GM18508 (cell line): ENCODE measurements at regions not wholly inside any gene's neighbourhood (a gene's known extent, or its start where the extent isn't known, plus 50 kb on each side); places are given as distances from the start of the nearest gene placed in this dataset.

Experiments used
- ATAC-seq: cut with Tn5 transposase; IDR thresholded peaks from one replicate; pipeline ENCODE4 v1.9.1; 2021; ENCODE audit warnings: moderate number of reproducible peaks; ENCODE audit not compliant: insufficient read depth, unreplicated experiment

- no peak for ATAC-seq
Measured at GRCh38 chr10:10460451-10460850, 557.2 kb upstream of the CELF2 start.

DNA sequence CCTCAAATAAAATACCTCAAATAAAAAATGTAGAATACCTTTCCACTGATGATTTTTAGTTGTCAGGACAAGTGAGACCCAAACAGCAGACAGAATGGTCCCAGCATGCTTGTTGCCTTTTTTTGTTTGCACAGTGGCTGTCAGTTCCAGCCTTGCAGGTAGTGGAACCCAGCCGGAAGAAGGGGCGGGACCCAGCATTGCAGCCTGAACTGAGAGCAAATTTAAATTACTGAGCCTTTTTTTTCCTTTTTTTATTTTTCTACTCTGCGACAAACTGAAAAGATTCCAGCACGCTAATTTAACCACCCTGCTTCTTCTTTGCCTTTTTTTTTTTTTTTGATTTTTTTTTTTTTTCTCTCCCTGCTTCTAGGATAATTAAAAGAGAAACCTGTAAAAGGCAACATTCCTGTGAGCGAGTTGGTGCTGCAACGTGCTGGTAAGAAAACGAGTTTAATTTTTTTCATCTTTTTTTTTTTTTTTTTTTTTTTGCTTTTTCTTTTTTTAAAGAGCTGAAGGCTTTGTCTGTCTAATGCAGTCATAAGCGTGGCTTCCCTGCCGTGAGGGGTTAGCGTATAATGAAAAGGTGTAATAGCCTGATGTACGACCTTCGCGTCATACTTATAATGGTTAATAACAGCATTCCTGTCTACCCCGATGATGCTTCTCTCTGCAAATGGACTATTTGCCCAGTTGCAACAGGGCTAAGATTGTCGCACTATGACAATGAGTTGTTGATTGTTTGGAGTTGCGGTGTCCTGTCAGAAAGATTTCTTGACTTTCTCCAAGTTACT lies 555.3 kb upstream of the CELF2 start:
- ATAC-seq = no peak

- no peak for ATAC-seq
Measured at GRCh38 chr10:10471758-10472157, 545.9 kb upstream of the CELF2 start.

GRCh38 chr10:10475812-10476211 lies 541.9 kb upstream of the CELF2 start:
- ATAC-seq = no peak

GRCh38 chr10:10477844-10478243 lies 539.8 kb upstream of the CELF2 start:
- no peak for ATAC-seq

- ATAC-seq = no peak
Measured at GRCh38 chr10:10479465-10479864, 538.2 kb upstream of the CELF2 start.

DNA sequence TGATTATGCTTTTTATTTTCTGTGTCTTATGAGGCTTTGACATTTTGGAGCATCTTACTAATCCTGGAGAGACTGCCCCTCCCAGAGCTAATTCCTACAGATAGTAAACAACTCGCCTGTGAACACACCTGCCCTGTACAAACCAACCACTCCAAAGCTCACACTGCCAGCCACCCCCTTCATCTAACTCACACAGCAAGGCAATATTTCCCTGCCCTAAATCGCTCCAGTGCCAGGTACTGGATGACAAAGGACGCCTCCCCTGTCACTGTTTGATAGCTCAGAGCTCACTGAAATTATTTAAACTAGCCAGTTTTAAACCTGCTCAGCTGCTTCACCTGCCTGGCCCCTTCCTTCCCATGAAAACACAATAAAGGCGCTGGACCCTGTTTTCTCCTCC lies 535.1 kb upstream of the CELF2 start:
- ATAC-seq = no peak

- ATAC-seq = no peak
Measured at GRCh38 chr10:10489076-10489475, 528.6 kb upstream of the CELF2 start.

DNA sequence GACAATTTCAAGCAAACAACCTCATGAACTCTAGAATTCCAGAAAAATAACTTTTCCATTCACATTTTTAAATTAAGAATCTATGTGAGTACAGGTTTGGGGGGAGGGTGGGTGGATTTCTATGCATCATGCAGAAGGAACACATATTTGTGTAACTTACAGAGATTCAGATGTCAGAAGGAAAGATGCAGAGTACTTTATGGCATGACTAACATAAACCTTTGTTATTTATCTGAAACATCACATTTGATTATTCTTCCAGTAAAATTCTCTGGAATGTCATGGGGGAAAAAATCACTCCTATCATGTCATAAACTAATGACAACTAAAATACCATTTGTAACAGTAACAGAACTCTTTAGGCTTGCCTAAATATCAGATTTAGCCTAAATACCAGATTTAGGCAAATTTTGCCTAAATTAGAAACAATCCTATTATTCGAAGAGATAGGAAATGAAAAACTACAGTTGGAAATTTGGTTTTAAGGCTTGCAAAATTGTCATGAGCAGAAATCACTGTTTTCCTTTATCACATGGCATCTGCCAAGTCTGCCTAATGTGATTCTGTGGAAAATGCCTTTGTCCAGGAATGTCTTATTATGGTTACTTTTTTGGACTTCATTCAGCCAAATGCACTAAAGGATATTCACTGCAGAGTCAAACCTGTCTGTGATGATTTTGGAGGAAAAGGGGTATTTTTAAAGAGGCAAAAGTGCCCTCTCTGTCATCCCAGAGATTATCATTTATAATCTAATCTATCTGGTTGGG lies 527.7 kb upstream of the CELF2 start:
- no peak for ATAC-seq

- ATAC-seq = no peak
Measured at GRCh38 chr10:10490581-10490980, 527.1 kb upstream of the CELF2 start.

GRCh38 chr10:10492420-10492819 lies 525.3 kb upstream of the CELF2 start:
- no peak for ATAC-seq

DNA sequence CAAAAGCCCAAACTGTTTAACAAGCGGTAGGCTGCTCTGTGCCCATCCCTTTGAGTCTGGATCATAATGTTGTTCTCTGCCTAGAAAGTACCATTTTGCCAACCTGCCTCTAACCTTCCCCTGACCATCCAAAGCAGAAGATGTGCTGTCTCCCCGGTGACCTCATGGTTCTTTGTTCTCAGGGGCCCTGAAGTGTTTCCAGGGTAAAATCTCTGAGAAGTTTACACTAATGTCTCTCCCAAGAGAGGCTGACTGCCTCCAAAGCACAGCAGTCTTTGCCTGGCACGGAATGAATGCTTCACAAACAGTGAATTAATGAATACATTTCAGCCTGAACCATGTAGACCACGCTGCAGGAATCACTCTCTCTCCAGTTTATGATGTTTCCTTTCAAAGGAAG lies 523.8 kb upstream of the CELF2 start:
- no peak for ATAC-seq

GRCh38 chr10:10497245-10497644 lies 520.4 kb upstream of the CELF2 start:
- ATAC-seq = no peak

- ATAC-seq = no peak
Measured at GRCh38 chr10:10498781-10499180, 518.9 kb upstream of the CELF2 start.

GRCh38 chr10:10499839-10500238 lies 517.8 kb upstream of the CELF2 start:
- ATAC-seq = no peak

DNA sequence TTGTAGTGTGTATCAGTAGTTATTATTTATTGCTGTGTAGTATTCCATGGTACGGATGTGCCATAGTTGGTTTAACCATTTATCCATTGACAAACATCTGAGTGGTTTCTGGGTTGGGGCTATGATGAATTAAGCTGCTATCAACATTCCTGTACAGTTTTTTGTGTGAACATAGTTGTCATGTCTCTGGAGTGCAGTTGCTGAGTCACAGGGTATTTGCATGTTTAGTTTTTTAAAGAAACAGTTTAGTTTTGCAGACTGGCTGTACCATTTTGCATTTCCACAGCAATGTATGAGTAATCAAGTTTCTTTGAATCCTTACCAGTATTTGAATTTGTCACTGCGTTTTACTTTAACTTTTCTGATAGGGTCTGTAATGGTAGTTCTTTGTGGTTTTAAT lies 516.7 kb upstream of the CELF2 start:
- ATAC-seq = no peak

DNA sequence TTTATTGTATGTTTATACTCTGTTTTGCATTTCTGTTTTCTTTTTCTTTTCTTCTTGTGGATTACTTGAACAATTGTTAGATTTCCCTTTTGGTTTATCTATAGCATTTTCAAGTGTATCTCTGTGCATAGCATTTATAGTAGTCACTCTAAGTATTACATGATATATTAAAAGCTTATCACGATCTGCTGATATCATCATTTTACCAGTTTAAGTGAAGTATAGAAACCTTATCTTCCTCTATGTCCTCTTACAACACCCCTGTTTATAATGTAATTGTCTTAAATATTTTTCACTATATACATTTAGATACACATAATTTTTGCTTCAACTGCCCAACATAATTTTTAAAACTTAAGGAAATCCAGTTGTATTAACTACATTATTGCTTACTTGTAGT lies 513.9 kb upstream of the CELF2 start:
- ATAC-seq = no peak

DNA sequence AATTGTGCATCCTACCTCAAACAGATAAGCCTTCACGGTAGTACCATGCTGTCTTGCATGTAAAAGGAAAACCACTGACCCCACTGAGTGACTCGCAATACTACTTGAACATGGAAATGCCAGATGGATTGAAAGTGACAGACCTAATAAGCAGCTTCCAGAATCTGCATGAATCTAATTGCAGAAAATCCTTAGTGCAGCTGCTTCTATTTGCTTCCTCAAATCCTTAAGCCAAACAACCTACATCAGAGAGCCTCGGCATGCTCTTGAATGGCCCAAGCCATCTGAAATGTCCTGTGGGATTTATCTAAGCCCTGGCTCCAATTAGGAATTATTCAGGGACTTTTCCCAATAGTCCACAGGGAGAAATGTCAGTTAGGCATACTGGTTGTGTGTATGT lies 509.5 kb upstream of the CELF2 start:
- no peak for ATAC-seq

- no peak for ATAC-seq
Measured at GRCh38 chr10:10510179-10510578, 507.5 kb upstream of the CELF2 start.

DNA sequence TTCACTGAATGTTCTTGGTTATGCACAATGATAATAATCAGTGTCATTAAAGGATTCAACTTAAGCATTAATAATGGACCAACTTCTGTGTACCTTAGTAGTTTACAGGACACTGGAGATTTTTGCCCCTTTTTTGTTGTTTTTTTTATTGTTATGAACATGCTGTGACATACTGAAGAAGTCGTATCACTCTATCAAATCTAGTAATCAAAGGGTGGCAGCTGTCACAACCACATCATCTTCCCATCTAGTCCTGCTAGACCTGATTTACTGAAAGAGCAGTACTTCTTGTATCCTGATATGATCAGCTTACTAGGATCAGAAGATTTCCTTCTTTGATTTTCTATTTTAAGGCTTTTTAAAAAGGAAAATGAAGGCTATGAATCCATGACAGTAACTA lies 504.6 kb upstream of the CELF2 start:
- ATAC-seq = no peak

- ATAC-seq = no peak
Measured at GRCh38 chr10:10513898-10514297, 503.8 kb upstream of the CELF2 start.

DNA sequence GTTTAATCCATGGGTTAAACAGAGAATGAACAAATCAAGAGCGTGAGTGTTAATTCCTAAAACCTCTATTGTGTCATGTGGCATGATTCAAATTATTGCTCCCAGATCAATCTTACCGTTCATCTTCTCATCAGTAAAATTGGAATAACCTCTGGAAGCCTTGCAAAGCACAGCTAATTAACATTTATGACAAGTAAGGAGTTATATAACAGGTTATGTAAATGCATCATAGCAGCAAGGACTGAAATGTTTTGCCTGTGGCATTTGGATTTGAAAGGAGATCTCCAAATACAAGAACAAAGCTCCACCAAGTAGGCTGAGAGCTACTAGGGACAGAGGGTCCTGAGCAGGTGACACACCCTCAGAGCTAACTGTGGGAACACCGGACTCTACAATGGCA lies 502.9 kb upstream of the CELF2 start:
- ATAC-seq = no peak
